ENCODE measurements at regions not wholly inside any gene's neighbourhood (a gene's known extent, or its start where the extent isn't known, plus 50 kb on each side); places are given as distances from the start of the nearest gene placed in this dataset.

DNA sequence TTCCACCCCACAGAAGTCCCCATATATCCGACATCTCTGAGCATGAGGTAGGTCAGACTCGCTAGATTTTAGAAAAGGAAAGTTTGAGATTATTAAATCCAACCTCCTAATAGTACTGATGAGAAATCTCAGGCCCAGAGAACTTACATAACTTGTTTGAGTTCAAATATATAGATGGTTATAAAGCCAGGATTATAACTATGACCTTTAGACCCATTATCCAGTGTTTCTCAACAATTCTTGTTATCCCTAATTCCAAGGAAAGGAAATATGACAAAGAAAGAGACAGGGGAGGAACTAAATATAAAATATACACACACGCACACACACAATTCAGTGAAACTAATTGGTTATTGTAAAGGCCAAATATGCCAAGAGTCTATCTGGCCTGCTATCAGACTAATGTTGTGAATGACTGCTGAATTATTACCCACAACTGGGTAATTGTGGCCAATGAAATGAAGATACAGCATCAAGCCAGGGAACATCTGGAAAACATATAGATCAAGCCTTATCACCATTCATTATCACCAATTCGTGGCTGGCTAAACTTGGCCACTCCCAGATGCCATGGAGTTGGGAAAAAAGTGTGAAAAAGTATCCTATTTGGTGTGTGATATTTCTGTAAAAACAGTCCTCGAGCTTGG is 248.4 kb downstream of the PRELID2 start:
- Histone ChIP-seq H3F3A (ENCODE audit: insufficient read depth, low read depth) (no peaks in the 10 kb centered on the region; the same call in 1 of the 2 replicates), H3K27me3 (ENCODE audit: insufficient read depth, low read depth) (no peaks in the 10 kb centered on the region), H3K27ac (peak overlapping the region; percentile 45), H3K36me3 (ENCODE audit: low read depth) (no peaks in the 10 kb centered on the region), H3K4me3 (no peak overlapping the region), H3K9me3 (ENCODE audit: insufficient read depth, low read depth) (no peaks in the 10 kb centered on the region; the same call in 1 of the 2 replicates), H3K79me2 (ENCODE audit: low read depth) (no peaks in the 10 kb centered on the region), H3K4me2 (no peak overlapping the region), H4K20me1 (ENCODE audit: insufficient read depth) (no peaks in the 10 kb centered on the region), H3K9me2 (ENCODE audit: insufficient read depth) (no peaks in the 10 kb centered on the region; the same call in 1 of the 2 replicates), H3K4me1 (replicated peaks; ENCODE audit: insufficient read depth) (peaks cover 16% of the 10 kb centered on the region), H2AFZ (no peak overlapping the region)
- ChIA-PET CTCF (no interaction called here), POLR2A (ENCODE audit: unreplicated experiment) (no interaction called here)
- no peak for DNase-seq
- intact Hi-C loops (cut with micrococcal nuclease; ENCODE audit: unreplicated experiment) = loop anchor here (5.0 kb wide), 1 partner anchor 54 kb away; no protein-coding TSS in a partner anchor
- TF ChIP-seq, protein P1, sequence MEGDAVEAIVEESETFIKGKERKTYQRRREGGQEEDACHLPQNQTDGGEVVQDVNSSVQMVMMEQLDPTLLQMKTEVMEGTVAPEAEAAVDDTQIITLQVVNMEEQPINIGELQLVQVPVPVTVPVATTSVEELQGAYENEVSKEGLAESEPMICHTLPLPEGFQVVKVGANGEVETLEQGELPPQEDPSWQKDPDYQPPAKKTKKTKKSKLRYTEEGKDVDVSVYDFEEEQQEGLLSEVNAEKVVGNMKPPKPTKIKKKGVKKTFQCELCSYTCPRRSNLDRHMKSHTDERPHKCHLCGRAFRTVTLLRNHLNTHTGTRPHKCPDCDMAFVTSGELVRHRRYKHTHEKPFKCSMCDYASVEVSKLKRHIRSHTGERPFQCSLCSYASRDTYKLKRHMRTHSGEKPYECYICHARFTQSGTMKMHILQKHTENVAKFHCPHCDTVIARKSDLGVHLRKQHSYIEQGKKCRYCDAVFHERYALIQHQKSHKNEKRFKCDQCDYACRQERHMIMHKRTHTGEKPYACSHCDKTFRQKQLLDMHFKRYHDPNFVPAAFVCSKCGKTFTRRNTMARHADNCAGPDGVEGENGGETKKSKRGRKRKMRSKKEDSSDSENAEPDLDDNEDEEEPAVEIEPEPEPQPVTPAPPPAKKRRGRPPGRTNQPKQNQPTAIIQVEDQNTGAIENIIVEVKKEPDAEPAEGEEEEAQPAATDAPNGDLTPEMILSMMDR (conservative IDR thresholded peaks at IDR 0.05) = no peak
- no peak for TF ChIP-seq EZH2 (IDR thresholded peaks at IDR 0.05; ENCODE audit: low read depth)
- no TSS peak for BruUV-seq (replicated peaks)

GRCh38 chr5:145585443-145586148 is 249.5 kb downstream of the PRELID2 start:
- intact Hi-C loops (cut with micrococcal nuclease; ENCODE audit: unreplicated experiment) = loop anchor here (5.0 kb wide), 1 partner anchor 53 kb away; no protein-coding TSS in a partner anchor
- Histone ChIP-seq H3K36me3 (ENCODE audit: low read depth) (no peaks in the 10 kb centered on the region), H3K79me2 (ENCODE audit: low read depth) (no peaks in the 10 kb centered on the region), H3K9me3 (ENCODE audit: insufficient read depth, low read depth) (no peaks in the 10 kb centered on the region; the same call in 1 of the 2 replicates), H3K9me2 (ENCODE audit: insufficient read depth) (no peaks in the 10 kb centered on the region; the same call in 1 of the 2 replicates), H4K20me1 (ENCODE audit: insufficient read depth) (no peaks in the 10 kb centered on the region), H3K4me2 (no peak overlapping the region), H2AFZ (no peak overlapping the region), H3F3A (ENCODE audit: insufficient read depth, low read depth) (no peaks in the 10 kb centered on the region; the same call in 1 of the 2 replicates), H3K4me3 (no peak overlapping the region), H3K4me1 (replicated peaks; ENCODE audit: insufficient read depth) (peaks cover 16% of the 10 kb centered on the region), H3K27ac (no peak overlapping the region), H3K27me3 (ENCODE audit: insufficient read depth, low read depth) (no peaks in the 10 kb centered on the region)
- TF ChIP-seq, protein P1 (conservative IDR thresholded peaks at IDR 0.05) = no peak
- TF ChIP-seq EZH2 (IDR thresholded peaks at IDR 0.05; ENCODE audit: low read depth) = no peak
- ChIA-PET CTCF (no interaction called here), POLR2A (ENCODE audit: unreplicated experiment) (no interaction called here)
- BruUV-seq (replicated peaks) = no TSS peak
- DNase-seq = no peak

- Histone ChIP-seq H3K27ac (no peak overlapping the region), H3K9me3 (ENCODE audit: insufficient read depth, low read depth) (no peaks in the 10 kb centered on the region), H2AFZ (no peak overlapping the region), H3K27me3 (ENCODE audit: insufficient read depth, low read depth) (no peaks in the 10 kb centered on the region), H4K20me1 (ENCODE audit: insufficient read depth) (no peaks in the 10 kb centered on the region), H3K79me2 (ENCODE audit: low read depth) (no peaks in the 10 kb centered on the region), H3K36me3 (ENCODE audit: low read depth) (no peaks in the 10 kb centered on the region), H3K9me2 (ENCODE audit: insufficient read depth) (no peaks in the 10 kb centered on the region), H3K4me2 (no peak overlapping the region), H3F3A (ENCODE audit: insufficient read depth, low read depth) (no peaks in the 10 kb centered on the region), H3K4me3 (no peak overlapping the region), H3K4me1 (replicated peaks; ENCODE audit: insufficient read depth) (no peaks in the 10 kb centered on the region)
- intact Hi-C loops (cut with micrococcal nuclease; ENCODE audit: unreplicated experiment) = no loop called here
- TF ChIP-seq, protein P1 (conservative IDR thresholded peaks at IDR 0.05) = no peak
- TF ChIP-seq EZH2 (IDR thresholded peaks at IDR 0.05; ENCODE audit: low read depth) = no peak
- no TSS peak for BruUV-seq (replicated peaks)
- DNase-seq = no peak
- ChIA-PET POLR2A (ENCODE audit: unreplicated experiment) (no interaction called here), CTCF (no interaction called here)
Measured at GRCh38 chr5:145579301-145579700, 255.8 kb downstream of the PRELID2 start.
